Karpas-422 (cell line): ENCODE measurements at regions not wholly inside any gene's neighbourhood (a gene's known extent, or its start where the extent isn't known, plus 50 kb on each side); places are given as distances from the start of the nearest gene placed in this dataset.

Experiments used
- DNase-seq: peaks from one replicate; pipeline ENCODE4 v3.0.0-alpha.2; 2015
- H2AFZ ChIP-seq: fragments of 200-600 bp; sonication (generic); 2 replicates; pipeline ENCODE4 v1.6.1; 2014; ENCODE audit warnings: antibody characterized with exemption, low read length, mixed read lengths
- H3K27ac ChIP-seq: fragments of 200-600 bp; sonication (generic); 2 replicates; pipeline ENCODE4 v1.5.1; 2014; ENCODE audit warnings: mild to moderate bottlenecking, low read length, moderate library complexity
- H3K27me3 ChIP-seq: fragments of 200-600 bp; sonication (generic); 2 replicates; pipeline ENCODE4 v1.6.1; 2014; ENCODE audit warnings: low read length, mixed read lengths
- H3K36me3 ChIP-seq: fragments of 200-600 bp; sonication (generic); 2 replicates; pipeline ENCODE4 v1.6.1; 2014; ENCODE audit warnings: low read length, mixed read lengths; ENCODE audit not compliant: insufficient read depth
- H3K4me1 ChIP-seq: fragments of 200-600 bp; sonication (generic); 2 replicates; pipeline ENCODE4 v1.6.1; 2014; ENCODE audit warnings: mild to moderate bottlenecking, low read length, mixed read lengths
- H3K4me2 ChIP-seq: fragments of 200-600 bp; sonication (generic); 2 replicates; pipeline ENCODE4 v1.6.1; 2014; ENCODE audit warnings: low read length, low read depth, mild to moderate bottlenecking; ENCODE audit not compliant: poor library complexity, severe bottlenecking
- H3K4me3 ChIP-seq: fragments of 200-600 bp; sonication (generic); 2 replicates; pipeline ENCODE4 v1.5.1; 2014; ENCODE audit warnings: mild to moderate bottlenecking, antibody characterized with exemption, low read length, mixed read lengths
- H3K79me2 ChIP-seq: fragments of 200-600 bp; sonication (generic); 2 replicates; pipeline ENCODE4 v1.6.1; 2014; ENCODE audit warnings: mild to moderate bottlenecking, low read length, mixed read lengths
- H3K9ac ChIP-seq: fragments of 200-600 bp; sonication (generic); 2 replicates; pipeline ENCODE4 v1.6.0; 2014; ENCODE audit warnings: low read length
- H3K9me2 ChIP-seq: fragments of 200-600 bp; sonication (generic), shearing (Covaris generic); replicated peaks from 2 replicates; pipeline ENCODE4 v1.6.0; 2014; ENCODE audit warnings: mild to moderate bottlenecking, low read length, moderate library complexity; ENCODE audit not compliant: insufficient read depth
- H3K9me3 ChIP-seq: fragments of 300-700, 200-600 bp; sonication (generic); 2 replicates; pipeline ENCODE4 v1.6.1; 2014; ENCODE audit warnings: low read length, mixed read lengths
- H4K20me1 ChIP-seq: fragments of 200-600 bp; sonication (generic); 2 replicates; pipeline ENCODE4 v1.6.1; 2014; ENCODE audit warnings: mild to moderate bottlenecking, antibody characterized with exemption, low read length, low read depth; ENCODE audit not compliant: insufficient read depth

- H3K9me3 ChIP-seq = no peaks in the 10 kb centered on the region
- H3K9ac ChIP-seq = no peak overlapping the region
- 0 out of 2 replicates have a peak, but pooled peaks cover under 1% of the 10 kb centered on the region for H3K27me3 ChIP-seq
- no peak overlapping the region for H2AFZ ChIP-seq
- H3K4me2 ChIP-seq = no peak overlapping the region
- no peaks in the 10 kb centered on the region for H4K20me1 ChIP-seq
- H3K4me1 ChIP-seq = no peaks in the 10 kb centered on the region
- no peaks in the 10 kb centered on the region for H3K79me2 ChIP-seq
- DNase-seq = no peak
- H3K36me3 ChIP-seq = no peaks in the 10 kb centered on the region
- no peaks in the 10 kb centered on the region for H3K9me2 ChIP-seq
- no peak overlapping the region for H3K4me3 ChIP-seq
- no peak overlapping the region for H3K27ac ChIP-seq
Observed at GRCh38 chr6:14695579-14695978, 550.3 kb upstream of the JARID2 start.

GRCh38 chr6:14696367-14696766, 549.5 kb upstream of the JARID2 start:
- no peak overlapping the region for H3K4me2 ChIP-seq
- H3K79me2 ChIP-seq = no peaks in the 10 kb centered on the region
- no peak for DNase-seq
- H3K4me1 ChIP-seq = no peaks in the 10 kb centered on the region
- no peak overlapping the region for H3K4me3 ChIP-seq
- no peak overlapping the region for H2AFZ ChIP-seq
- H3K27ac ChIP-seq = no peak overlapping the region
- H3K9ac ChIP-seq = no peak overlapping the region
- H3K36me3 ChIP-seq = no peaks in the 10 kb centered on the region
- no peaks in the 10 kb centered on the region for H3K9me3 ChIP-seq
- H3K27me3 ChIP-seq = no peaks in the 10 kb centered on the region
- no peaks in the 10 kb centered on the region for H4K20me1 ChIP-seq
- no peaks in the 10 kb centered on the region for H3K9me2 ChIP-seq

- H3K9me2 ChIP-seq = no peaks in the 10 kb centered on the region
- no peaks in the 10 kb centered on the region for H3K36me3 ChIP-seq
- no peaks in the 10 kb centered on the region for H3K4me1 ChIP-seq
- H3K9me3 ChIP-seq = no peaks in the 10 kb centered on the region
- H3K79me2 ChIP-seq = no peaks in the 10 kb centered on the region
- no peak for DNase-seq
- H2AFZ ChIP-seq = no peak overlapping the region
- no peaks in the 10 kb centered on the region for H3K27me3 ChIP-seq
- no peak overlapping the region for H3K27ac ChIP-seq
- H3K4me3 ChIP-seq = no peak overlapping the region
- no peak overlapping the region for H3K9ac ChIP-seq
- no peak overlapping the region for H3K4me2 ChIP-seq
- H4K20me1 ChIP-seq = no peaks in the 10 kb centered on the region
Observed at GRCh38 chr6:14697427-14697826, 548.4 kb upstream of the JARID2 start.

GRCh38 chr6:14699803-14700601, 545.9 kb upstream of the JARID2 start:
- H2AFZ ChIP-seq = no peak overlapping the region
- DNase-seq = no peak
- no peaks in the 10 kb centered on the region for H3K36me3 ChIP-seq
- H3K4me2 ChIP-seq = no peak overlapping the region
- no peaks in the 10 kb centered on the region for H3K9me3 ChIP-seq
- H3K9me2 ChIP-seq = no peaks in the 10 kb centered on the region
- H4K20me1 ChIP-seq = no peaks in the 10 kb centered on the region
- H3K27ac ChIP-seq = no peak overlapping the region
- H3K79me2 ChIP-seq = no peaks in the 10 kb centered on the region
- no peak overlapping the region for H3K9ac ChIP-seq
- H3K27me3 ChIP-seq = no peaks in the 10 kb centered on the region
- H3K4me3 ChIP-seq = no peak overlapping the region
- H3K4me1 ChIP-seq = no peaks in the 10 kb centered on the region

GRCh38 chr6:14701946-14702345, 543.9 kb upstream of the JARID2 start:
- H2AFZ ChIP-seq = no peak overlapping the region
- H3K9ac ChIP-seq = no peak overlapping the region
- no peaks in the 10 kb centered on the region for H3K4me1 ChIP-seq

GRCh38 chr6:14702678-14703077, 543.2 kb upstream of the JARID2 start:
- H3K4me1 ChIP-seq = no peaks in the 10 kb centered on the region
- no peak for DNase-seq
- H3K9ac ChIP-seq = no peak overlapping the region
- no peaks in the 10 kb centered on the region for H3K79me2 ChIP-seq
- H4K20me1 ChIP-seq = no peaks in the 10 kb centered on the region
- H3K27me3 ChIP-seq = 0 out of 2 replicates have a peak, but pooled peaks cover 2% of the 10 kb centered on the region
- H3K9me2 ChIP-seq = no peaks in the 10 kb centered on the region
- H2AFZ ChIP-seq = no peak overlapping the region
- H3K27ac ChIP-seq = no peak overlapping the region
- H3K9me3 ChIP-seq = no peaks in the 10 kb centered on the region
- no peak overlapping the region for H3K4me3 ChIP-seq
- no peaks in the 10 kb centered on the region for H3K36me3 ChIP-seq
- H3K4me2 ChIP-seq = no peak overlapping the region

More at GRCh38 chr6:14701946-14702345, 543.9 kb upstream of the JARID2 start:
- H3K79me2 ChIP-seq = no peaks in the 10 kb centered on the region
- H3K36me3 ChIP-seq = no peaks in the 10 kb centered on the region
- no peaks in the 10 kb centered on the region for H4K20me1 ChIP-seq
- H3K27ac ChIP-seq = no peak overlapping the region
- H3K4me2 ChIP-seq = no peak overlapping the region
- no peaks in the 10 kb centered on the region for H3K27me3 ChIP-seq
- H3K4me3 ChIP-seq = no peak overlapping the region
- DNase-seq = no peak
- no peaks in the 10 kb centered on the region for H3K9me2 ChIP-seq
- no peaks in the 10 kb centered on the region for H3K9me3 ChIP-seq

GRCh38 chr6:14703586-14703985, 542.3 kb upstream of the JARID2 start:
- Histone ChIP-seq H3K9ac (no peak overlapping the region), H3K9me3 (no peaks in the 10 kb centered on the region), H3K4me1 (no peaks in the 10 kb centered on the region), H4K20me1 (no peaks in the 10 kb centered on the region), H3K79me2 (no peaks in the 10 kb centered on the region), H3K27me3 (0 out of 2 replicates have a peak, but pooled peaks cover 2% of the 10 kb centered on the region), H3K4me2 (no peak overlapping the region), H3K9me2 (no peaks in the 10 kb centered on the region), H2AFZ (no peak overlapping the region), H3K4me3 (no peak overlapping the region), H3K27ac (no peak overlapping the region), H3K36me3 (no peaks in the 10 kb centered on the region)
- DNase-seq = no peak

GRCh38 chr6:14704383-14705271, 541.2 kb upstream of the JARID2 start:
- Histone ChIP-seq H3K36me3 (no peaks in the 10 kb centered on the region), H3K79me2 (no peaks in the 10 kb centered on the region), H3K9me3 (no peaks in the 10 kb centered on the region), H3K4me2 (no peak overlapping the region), H3K27me3 (0 out of 2 replicates have a peak, but pooled peaks cover 2% of the 10 kb centered on the region), H3K9me2 (no peaks in the 10 kb centered on the region), H3K9ac (no peak overlapping the region), H3K4me1 (no peaks in the 10 kb centered on the region), H2AFZ (no peak overlapping the region), H3K27ac (no peak overlapping the region), H4K20me1 (no peaks in the 10 kb centered on the region), H3K4me3 (no peak overlapping the region)
- DNase-seq = no peak
